Gastrocnemius medialis (tissue), 4 donors: ENCODE measurements at regions not wholly inside any gene's neighbourhood (a gene's known extent, or its start where the extent isn't known, plus 50 kb on each side); places are given as distances from the start of the nearest gene placed in this dataset.

Source experiments
- CTCF ChIP-seq, 5 experiments: fragments of 450-650 bp in 3 of 5; fragments of 200-600 bp in 2 of 5; sonication (generic) in 2 of 5; IDR thresholded peaks in 4 of 5; conservative IDR thresholded peaks in 1 of 5; 1 replicate in 4 of 5; 2 replicates in 1 of 5; pipeline ENCODE4 v1.5.1; 2016 to 2019; ENCODE audit warnings: antibody characterized with exemption in 5 of 5, mild to moderate bottlenecking in 3 of 5, moderate library complexity in 3 of 5
- POLR2A ChIP-seq, 2 donors: fragments of 450-650 bp; IDR thresholded peaks; one replicate each; pipeline ENCODE4 v1.6.1; 2017; ENCODE audit warnings: antibody characterized with exemption in 2 of 2, mild to moderate bottlenecking in 2 of 2, moderate library complexity in 2 of 2

- TF ChIP-seq CTCF (IDR thresholded peaks at IDR 0.05 in 4 of 5, conservative IDR thresholded peaks at IDR 0.05 in 1 of 5) (no peak), POLR2A (IDR thresholded peaks at IDR 0.05) (no peak)
These were observed 52.4 kb upstream of the RNF24 start for GRCh38 chr20:4067600-4068261.
